ENCODE measurements at regions not wholly inside any gene's neighbourhood (a gene's known extent, or its start where the extent isn't known, plus 50 kb on each side); places are given as distances from the start of the nearest gene placed in this dataset.
"Not testable (repeated sequence)": the region's sequence is repeated elsewhere in the genome, so short reads cannot be mapped to it uniquely, and the experiment has no call there.

- Mint-ChIP-seq H3K9me3 (ENCODE audit: unreplicated experiment) (no peaks in the 10 kb centered on the region), H3K27me3 (ENCODE audit: unreplicated experiment) (peaks cover 2% of the 10 kb centered on the region), H3K36me3 (ENCODE audit: unreplicated experiment) (no peaks in the 10 kb centered on the region), H3K4me3 (ENCODE audit: unreplicated experiment) (no peak overlapping the region), H3K4me1 (ENCODE audit: low read depth, unreplicated experiment) (no peaks in the 10 kb centered on the region), H3K27ac (ENCODE audit: unreplicated experiment) (no peak overlapping the region)
- TF ChIP-seq, protein P1, sequence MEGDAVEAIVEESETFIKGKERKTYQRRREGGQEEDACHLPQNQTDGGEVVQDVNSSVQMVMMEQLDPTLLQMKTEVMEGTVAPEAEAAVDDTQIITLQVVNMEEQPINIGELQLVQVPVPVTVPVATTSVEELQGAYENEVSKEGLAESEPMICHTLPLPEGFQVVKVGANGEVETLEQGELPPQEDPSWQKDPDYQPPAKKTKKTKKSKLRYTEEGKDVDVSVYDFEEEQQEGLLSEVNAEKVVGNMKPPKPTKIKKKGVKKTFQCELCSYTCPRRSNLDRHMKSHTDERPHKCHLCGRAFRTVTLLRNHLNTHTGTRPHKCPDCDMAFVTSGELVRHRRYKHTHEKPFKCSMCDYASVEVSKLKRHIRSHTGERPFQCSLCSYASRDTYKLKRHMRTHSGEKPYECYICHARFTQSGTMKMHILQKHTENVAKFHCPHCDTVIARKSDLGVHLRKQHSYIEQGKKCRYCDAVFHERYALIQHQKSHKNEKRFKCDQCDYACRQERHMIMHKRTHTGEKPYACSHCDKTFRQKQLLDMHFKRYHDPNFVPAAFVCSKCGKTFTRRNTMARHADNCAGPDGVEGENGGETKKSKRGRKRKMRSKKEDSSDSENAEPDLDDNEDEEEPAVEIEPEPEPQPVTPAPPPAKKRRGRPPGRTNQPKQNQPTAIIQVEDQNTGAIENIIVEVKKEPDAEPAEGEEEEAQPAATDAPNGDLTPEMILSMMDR (IDR thresholded peaks at IDR 0.05; ENCODE audit: partially characterized antibody, unreplicated experiment) = no peak
- no peak for DNase-seq
Measured at GRCh38 chr4:157687971-157688370, 467.4 kb downstream of the GRIA2 start.

GRCh38 chr4:157679326-157679725, 458.8 kb downstream of the GRIA2 start:
- not testable (repeated sequence) for H3K27ac Mint-ChIP-seq (ENCODE audit: unreplicated experiment); H3K4me1 Mint-ChIP-seq (ENCODE audit: low read depth, unreplicated experiment); H3K4me3 Mint-ChIP-seq (ENCODE audit: unreplicated experiment); H3K27me3 Mint-ChIP-seq (ENCODE audit: unreplicated experiment); DNase-seq; H3K9me3 Mint-ChIP-seq (ENCODE audit: unreplicated experiment)
- H3K36me3 Mint-ChIP-seq (ENCODE audit: unreplicated experiment) = peaks cover 16% of the 10 kb centered on the region

DNA sequence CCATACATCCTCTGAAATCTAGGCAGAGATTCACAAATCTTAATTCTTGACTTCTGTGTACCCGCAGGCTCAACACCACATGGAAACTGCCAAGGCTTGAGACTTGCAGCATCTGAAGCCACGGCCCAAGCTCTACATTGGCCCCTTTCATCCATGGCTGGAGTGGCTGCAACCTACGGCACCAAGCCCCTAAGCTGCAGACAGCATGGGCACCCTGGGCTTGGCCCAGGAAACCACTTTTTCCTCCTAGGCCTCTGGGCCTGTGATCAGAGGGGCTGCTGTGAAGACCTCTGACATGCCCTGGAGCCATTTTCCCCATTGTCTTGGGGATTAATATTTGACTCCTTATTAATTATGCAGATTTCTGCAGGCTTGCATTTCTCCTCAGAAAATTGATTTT, 457.9 kb downstream of the GRIA2 start:
- Mint-ChIP-seq H3K27ac (ENCODE audit: unreplicated experiment) (no peak overlapping the region), H3K4me3 (ENCODE audit: unreplicated experiment) (no peak overlapping the region), H3K36me3 (ENCODE audit: unreplicated experiment) (peaks cover 16% of the 10 kb centered on the region), H3K27me3 (ENCODE audit: unreplicated experiment) (peaks cover 5% of the 10 kb centered on the region), H3K4me1 (ENCODE audit: low read depth, unreplicated experiment) (no peaks in the 10 kb centered on the region), H3K9me3 (ENCODE audit: unreplicated experiment) (peaks cover 3% of the 10 kb centered on the region)
- no peak for DNase-seq
- TF ChIP-seq, protein P1 (IDR thresholded peaks at IDR 0.05; ENCODE audit: partially characterized antibody, unreplicated experiment) = no peak

- no peaks in the 10 kb centered on the region for H3K4me1 Mint-ChIP-seq (ENCODE audit: low read depth, unreplicated experiment)
Measured at GRCh38 chr4:157674699-157675098, 454.2 kb downstream of the GRIA2 start.

GRCh38 chr4:157667836-157668235, 447.3 kb downstream of the GRIA2 start:
- Mint-ChIP-seq H3K27ac (ENCODE audit: unreplicated experiment) (no peak overlapping the region), H3K9me3 (ENCODE audit: unreplicated experiment) (peaks cover 1% of the 10 kb centered on the region), H3K4me3 (ENCODE audit: unreplicated experiment) (no peak overlapping the region), H3K36me3 (ENCODE audit: unreplicated experiment) (no peaks in the 10 kb centered on the region), H3K27me3 (ENCODE audit: unreplicated experiment) (no peaks in the 10 kb centered on the region), H3K4me1 (ENCODE audit: low read depth, unreplicated experiment) (no peaks in the 10 kb centered on the region)
- no peak for DNase-seq
- TF ChIP-seq, protein P1 (IDR thresholded peaks at IDR 0.05; ENCODE audit: partially characterized antibody, unreplicated experiment) = no peak

More at GRCh38 chr4:157674699-157675098, 454.2 kb downstream of the GRIA2 start:
- H3K4me3 Mint-ChIP-seq (ENCODE audit: unreplicated experiment) = no peak overlapping the region
- no peak overlapping the region for H3K27ac Mint-ChIP-seq (ENCODE audit: unreplicated experiment)
- peaks cover 5% of the 10 kb centered on the region for H3K27me3 Mint-ChIP-seq (ENCODE audit: unreplicated experiment)
- peaks cover 3% of the 10 kb centered on the region for H3K9me3 Mint-ChIP-seq (ENCODE audit: unreplicated experiment)
- peaks cover 16% of the 10 kb centered on the region for H3K36me3 Mint-ChIP-seq (ENCODE audit: unreplicated experiment)
- TF ChIP-seq, protein P1 (IDR thresholded peaks at IDR 0.05; ENCODE audit: partially characterized antibody, unreplicated experiment) = no peak
- no peak for DNase-seq

GRCh38 chr4:157664726-157665125, 444.2 kb downstream of the GRIA2 start:
- H3K36me3 Mint-ChIP-seq (ENCODE audit: unreplicated experiment) = no peaks in the 10 kb centered on the region
- H3K4me3 Mint-ChIP-seq (ENCODE audit: unreplicated experiment) = no peak overlapping the region
- DNase-seq = no peak
- H3K4me1 Mint-ChIP-seq (ENCODE audit: low read depth, unreplicated experiment) = no peaks in the 10 kb centered on the region
- H3K27me3 Mint-ChIP-seq (ENCODE audit: unreplicated experiment) = no peaks in the 10 kb centered on the region
- peaks cover 1% of the 10 kb centered on the region for H3K9me3 Mint-ChIP-seq (ENCODE audit: unreplicated experiment)
- TF ChIP-seq, protein P1 (IDR thresholded peaks at IDR 0.05; ENCODE audit: partially characterized antibody, unreplicated experiment) = no peak
- no peak overlapping the region for H3K27ac Mint-ChIP-seq (ENCODE audit: unreplicated experiment)

All from glutamatergic neuron (in vitro differentiated cells).